GM12873 (cell line): ENCODE measurements at regions not wholly inside any gene's neighbourhood (a gene's known extent, or its start where the extent isn't known, plus 50 kb on each side); places are given as distances from the start of the nearest gene placed in this dataset.

ENCODE experiments used
- CTCF ChIP-seq: IDR thresholded peaks from 2 replicates; pipeline ENCODE4 v1.5.1; 2012; ENCODE audit warnings: low read depth, mild to moderate bottlenecking, moderate library complexity, low read length, control low read depth; ENCODE audit not compliant: insufficient read depth; ENCODE audit errors: missing control alignments

GRCh38 chr5:173752653-173753052 lies 135.5 kb upstream of the CPEB4 start:
- no peak for TF ChIP-seq CTCF

- no peak for TF ChIP-seq CTCF
These were observed 134.6 kb upstream of the CPEB4 start for GRCh38 chr5:173753307-173754168.

- TF ChIP-seq CTCF: no peak
These were observed 132.8 kb upstream of the CPEB4 start for GRCh38 chr5:173755319-173755718.

GRCh38 chr5:173757403-173758209 lies 130.5 kb upstream of the CPEB4 start:
- TF ChIP-seq CTCF: no peak

GRCh38 chr5:173758676-173759075 lies 129.5 kb upstream of the CPEB4 start:
- TF ChIP-seq CTCF: no peak

- no peak for TF ChIP-seq CTCF
These were observed 128.5 kb upstream of the CPEB4 start for GRCh38 chr5:173759691-173760090.

- no peak for TF ChIP-seq CTCF
These were observed 127.5 kb upstream of the CPEB4 start for GRCh38 chr5:173760461-173761177.
